HG02678 (cell line): ENCODE measurements at regions not wholly inside any gene's neighbourhood (a gene's known extent, or its start where the extent isn't known, plus 50 kb on each side); places are given as distances from the start of the nearest gene placed in this dataset.
A peak's percentile ranks its signal among the peaks of the same experiment; 100 is the strongest.

Experiments
- ATAC-seq: cut with Tn5 transposase; IDR thresholded peaks from one replicate; pipeline ENCODE4 v1.9.1; 2021; ENCODE audit warnings: mild to moderate bottlenecking, moderate library complexity; ENCODE audit not compliant: unreplicated experiment

GRCh38 chr6:18335948-18336347 is 51.2 kb upstream of the RNF144B start:
- no peak for ATAC-seq

DNA sequence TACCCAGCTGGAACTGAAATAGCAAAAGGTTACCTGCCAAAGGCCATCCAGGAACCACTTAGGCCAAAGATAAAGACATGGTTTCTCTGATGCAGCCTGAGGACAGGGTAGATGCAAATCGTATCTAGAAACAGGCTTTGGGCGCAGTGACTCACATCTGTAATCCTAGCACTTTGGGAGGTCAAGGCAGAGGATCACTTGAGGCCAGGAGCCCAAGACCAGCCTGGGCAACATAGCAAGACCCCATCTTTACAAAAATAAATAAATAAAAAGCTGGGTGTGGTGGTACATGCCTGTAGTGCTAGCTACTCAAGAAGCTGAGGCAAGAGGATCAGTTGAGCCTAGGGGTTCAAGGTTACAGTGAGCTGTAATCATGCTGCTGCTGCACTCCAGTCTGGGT is 52.9 kb upstream of the RNF144B start:
- ATAC-seq, result no peak

DNA sequence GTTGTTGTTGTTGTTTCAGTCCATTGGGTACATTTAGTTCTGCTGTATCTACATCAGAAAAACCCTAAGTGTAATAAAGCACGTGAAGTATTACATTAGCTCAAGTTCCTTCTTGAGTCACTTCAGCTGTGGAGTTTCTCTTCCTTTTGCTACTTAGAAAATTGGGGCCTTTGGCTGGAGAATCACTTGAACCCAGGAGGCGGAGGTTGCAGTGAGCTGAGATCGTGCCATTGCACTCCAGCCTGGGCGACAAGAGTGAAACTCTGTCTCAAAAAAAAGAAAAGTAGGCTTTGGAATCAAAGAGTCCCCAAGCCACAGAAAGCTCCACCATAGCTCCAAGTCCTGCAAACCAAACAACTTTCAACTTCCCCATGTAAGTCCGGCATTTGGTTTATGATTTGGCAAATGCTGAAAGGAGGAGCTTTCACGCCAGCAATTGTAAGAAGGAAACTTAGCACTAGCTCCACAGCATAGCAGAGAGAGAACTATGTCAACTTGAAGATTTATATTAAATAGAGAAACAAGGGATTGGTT is 56.5 kb upstream of the RNF144B start:
- peak; percentile 56 for ATAC-seq

DNA sequence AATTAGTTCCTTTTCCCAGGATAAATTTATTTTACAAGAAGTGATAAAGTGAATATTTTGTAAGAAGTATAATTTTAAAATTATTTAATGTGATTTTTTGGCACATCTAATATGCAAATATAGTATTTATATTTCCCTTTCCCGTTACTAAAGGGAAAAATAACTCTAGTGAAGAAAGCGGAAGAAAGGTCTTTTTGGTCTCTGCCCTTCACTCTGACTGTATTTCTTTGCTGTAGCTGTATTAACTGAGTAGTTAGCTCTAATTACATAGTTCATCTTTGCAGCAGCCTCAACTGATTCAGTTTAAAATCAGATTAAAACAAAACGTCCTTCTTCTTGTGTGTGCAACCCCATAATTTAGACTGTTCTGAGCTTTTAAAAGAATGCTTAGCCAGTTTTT is 57.4 kb upstream of the RNF144B start:
- no peak for ATAC-seq

- ATAC-seq, result no peak
Observed at GRCh38 chr6:18328540-18328939, 58.6 kb upstream of the RNF144B start.

DNA sequence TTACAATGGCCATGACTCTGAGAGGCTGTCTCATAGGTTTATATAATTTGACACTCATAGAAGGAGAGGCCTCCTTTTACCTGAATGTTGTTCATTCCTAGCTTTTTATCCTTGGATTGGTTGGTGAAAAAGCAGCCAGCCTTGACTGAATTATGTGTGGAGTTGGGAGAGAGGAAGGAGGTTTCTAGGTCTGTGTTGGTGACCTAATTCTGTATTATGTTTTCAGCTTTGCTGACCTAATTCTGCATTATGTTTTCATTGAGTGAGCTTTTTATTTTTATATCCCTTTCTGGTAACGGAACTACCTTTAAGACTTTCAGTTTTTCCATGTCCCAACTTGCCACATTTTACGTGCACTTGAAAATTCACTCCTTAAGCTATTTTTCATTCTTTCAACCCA is 59.1 kb upstream of the RNF144B start:
- ATAC-seq, result no peak

- no peak for ATAC-seq
Observed at GRCh38 chr6:18327626-18328025, 59.5 kb upstream of the RNF144B start.

DNA sequence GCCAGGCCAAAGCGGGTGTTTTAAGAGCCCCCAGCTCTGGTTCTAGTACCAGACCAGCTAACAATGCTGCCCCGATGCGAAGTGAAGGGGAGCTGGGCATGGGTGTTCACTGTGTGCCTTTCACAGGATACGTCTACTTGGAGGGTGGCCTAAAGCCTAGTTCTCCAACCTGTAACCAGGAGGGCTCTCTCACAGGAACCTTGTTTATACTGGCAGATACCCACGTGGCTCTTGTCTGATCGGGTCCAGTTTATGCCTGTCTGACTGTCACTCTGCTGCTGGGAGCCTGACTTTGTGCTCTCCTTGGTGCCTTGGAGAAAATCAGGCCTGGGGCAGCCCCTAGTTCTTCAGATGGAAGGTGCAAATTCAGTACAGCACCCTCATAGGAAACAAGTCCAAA is 60.2 kb upstream of the RNF144B start:
- ATAC-seq, result no peak

DNA sequence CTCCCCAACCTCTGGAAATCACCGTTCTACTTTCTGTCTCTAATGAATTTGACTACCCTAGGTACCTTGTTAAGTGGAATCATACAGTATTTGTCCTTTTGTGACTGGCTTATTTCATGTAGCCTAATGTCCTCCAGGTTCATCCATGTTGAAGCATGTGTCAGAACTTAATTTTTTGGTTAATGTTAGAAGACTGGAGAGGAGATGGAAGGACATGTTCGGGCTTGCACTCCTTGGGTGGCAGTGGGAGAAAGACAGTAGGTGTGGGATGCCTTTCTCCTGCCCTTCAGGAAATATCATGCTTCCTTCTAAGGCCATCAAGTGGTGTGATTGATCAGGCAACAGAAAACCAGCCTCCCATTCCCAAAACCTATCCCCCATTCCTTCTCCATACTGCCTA is 61.1 kb upstream of the RNF144B start:
- ATAC-seq, result no peak

- no peak for ATAC-seq
Observed at GRCh38 chr6:18324706-18325042, 60.3 kb upstream of the DEK start.

- ATAC-seq, result peak; percentile 61
Observed at GRCh38 chr6:18323935-18324705, 59.8 kb upstream of the DEK start.

GRCh38 chr6:18317850-18318249 is 53.5 kb upstream of the DEK start:
- ATAC-seq, result no peak

DNA sequence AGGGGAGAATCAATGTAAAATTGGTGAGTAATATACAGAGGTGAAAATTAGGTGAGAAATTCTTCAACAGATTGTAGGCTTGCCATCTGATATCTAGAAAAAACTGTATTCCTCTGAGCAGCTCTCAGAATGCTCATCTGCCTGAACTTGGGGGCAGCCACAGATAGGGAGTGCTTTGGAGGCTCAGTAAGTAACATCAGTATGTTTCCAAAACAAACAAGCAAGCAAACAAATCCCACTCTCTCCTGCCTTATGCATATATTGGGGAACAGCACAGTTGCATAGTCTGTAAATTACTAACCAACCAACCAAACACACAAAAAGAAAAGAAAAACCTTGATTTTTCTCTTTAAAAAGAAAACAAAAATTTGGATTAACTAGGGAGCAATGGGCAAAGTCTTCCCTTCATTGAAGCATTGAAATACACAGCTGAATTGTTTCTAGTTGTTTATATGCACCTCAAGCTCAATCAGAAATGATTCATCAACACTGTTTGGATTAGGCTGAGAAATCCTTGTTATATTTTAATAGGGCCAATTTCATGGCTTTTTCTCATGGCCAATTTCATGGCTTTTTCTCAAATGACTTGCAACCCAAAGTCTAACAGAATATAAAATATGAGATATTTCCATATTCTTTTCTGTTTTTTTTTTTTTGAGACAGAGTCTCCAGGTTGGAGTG is 50.1 kb upstream of the DEK start:
- ATAC-seq, result no peak
